SK-N-SH (cell line): ENCODE measurements at regions not wholly inside any gene's neighbourhood (a gene's known extent, or its start where the extent isn't known, plus 50 kb on each side); places are given as distances from the start of the nearest gene placed in this dataset.

ENCODE experiments used
- CTCF ChIA-PET: fragments of 300-600, 350-600 bp; formaldehyde crosslinking; extraction: SDS; loops from one replicate; lab custom pipeline; 2021; lab: Yijun Ruan, JAX
- POLR2A ChIA-PET: fragments of 350-600 bp; sonication (Branson Sonifier 250); formaldehyde crosslinking; extraction: SDS; loops from one replicate; lab custom pipeline; 2020; ENCODE audit warnings: antibody characterized with exemption, inconsistent platforms; lab: Yijun Ruan, JAX
- DNase-seq: peaks from one replicate; pipeline ENCODE4 v3.0.0; 2012
- H2AFZ ChIP-seq: fragments of 200-600 bp; sonication (generic); 2 replicates; pipeline ENCODE4 v1.8.1; 2016; ENCODE audit warnings: antibody characterized with exemption, mild to moderate bottlenecking, low read depth
- H3F3A ChIP-seq: fragments of 200-600 bp; sonication (generic); replicated peaks from 2 replicates; pipeline ENCODE3; 2016; ENCODE audit warnings: antibody characterized with exemption, mild to moderate bottlenecking; ENCODE audit not compliant: insufficient read depth
- H3K27ac ChIP-seq, 2 experiments: fragments of 200-500 bp in 1 of 2; fragments of 200-600 bp in 1 of 2; sonication (Bioruptor generic) in 1 of 2; sonication (generic), shearing (Covaris generic) in 1 of 2; 2 replicates each; pipeline versions ENCODE4 v1.5.1 to v1.6.1; 2014 to 2016; ENCODE audit warnings: low read depth in 2 of 2, inconsistent platforms in 1 of 2, low read length in 1 of 2, mild to moderate bottlenecking in 1 of 2, mixed read lengths in 1 of 2
- H3K27me3 ChIP-seq: fragments of 200-600 bp; sonication (generic), shearing (Covaris generic); 2 replicates; pipeline ENCODE4 v1.6.1; 2016; ENCODE audit warnings: mixed run types; ENCODE audit not compliant: insufficient read depth
- H3K36me3 ChIP-seq, 2 experiments: fragments of 200-500 bp in 1 of 2; fragments of 200-600 bp in 1 of 2; sonication (Bioruptor generic) in 1 of 2; sonication (generic) in 1 of 2; replicated peaks in 1 of 2; 2 replicates each; pipeline versions ENCODE3 to v1.5.1; 2014 to 2016; ENCODE audit warnings: low read length in 1 of 2, mild to moderate bottlenecking in 1 of 2; ENCODE audit not compliant: insufficient read depth in 2 of 2, control insufficient read depth in 1 of 2
- H3K4me1 ChIP-seq, 2 experiments: fragments of 200-500 bp in 1 of 2; fragments of 200-600 bp in 1 of 2; sonication (Bioruptor generic) in 1 of 2; sonication (generic), shearing (Covaris generic) in 1 of 2; 2 replicates each; pipeline versions ENCODE4 v1.5.1 to v1.6.1; 2014 to 2016; ENCODE audit warnings: low read depth in 1 of 2, low read length in 1 of 2, mixed run types in 1 of 2; ENCODE audit not compliant: insufficient read depth in 2 of 2, control insufficient read depth in 1 of 2
- H3K4me2 ChIP-seq: fragments of 200-600 bp; sonication (generic), shearing (Covaris generic); 2 replicates; pipeline ENCODE4 v1.6.1; 2017; ENCODE audit warnings: mixed run types
- H3K4me3 ChIP-seq, 2 experiments: fragments of 200-500 bp in 1 of 2; fragments of 200-600 bp in 1 of 2; sonication (Bioruptor generic) in 1 of 2; sonication (generic), shearing (Covaris generic) in 1 of 2; 2 replicates each; pipeline versions ENCODE4 v1.5.1 to v1.8.1; 2014 to 2016; ENCODE audit warnings: low read depth in 2 of 2, inconsistent platforms in 1 of 2, low read length in 1 of 2, mild to moderate bottlenecking in 1 of 2, mixed read lengths in 1 of 2, moderate library complexity in 1 of 2
- H3K79me2 ChIP-seq: fragments of 200-600 bp; sonication (generic); 2 replicates; pipeline ENCODE4 v1.8.1; 2017; ENCODE audit warnings: mild to moderate bottlenecking; ENCODE audit not compliant: insufficient read depth
- H3K9ac ChIP-seq: fragments of 200-600 bp; sonication (generic); 2 replicates; pipeline ENCODE4 v1.6.1; 2017; ENCODE audit warnings: mixed run types
- H3K9me2 ChIP-seq: fragments of 200-600 bp; sonication (generic); 2 replicates; pipeline ENCODE4 v1.6.1; 2017; ENCODE audit warnings: mixed run types
- H3K9me3 ChIP-seq: fragments of 200-600 bp; sonication (generic); 2 replicates; pipeline ENCODE4 v1.6.1; 2017; ENCODE audit warnings: mixed run types, mild to moderate bottlenecking, moderate library complexity
- H4K20me1 ChIP-seq: fragments of 200-600 bp; sonication (generic); 2 replicates; pipeline ENCODE4 v1.6.1; 2017; ENCODE audit warnings: mild to moderate bottlenecking, mixed run types; ENCODE audit not compliant: insufficient read depth
- FOSL2 ChIP-seq: IDR thresholded peaks from 2 replicates; pipeline ENCODE4 v1.4.0; 2012; ENCODE audit warnings: low read depth, mild to moderate bottlenecking, moderate library complexity, borderline replicate concordance
- GABPA ChIP-seq: IDR thresholded peaks from 2 replicates; pipeline ENCODE4 v1.4.0; 2012; ENCODE audit warnings: low read depth, mild to moderate bottlenecking
- MEF2A ChIP-seq: IDR thresholded peaks from 2 replicates; pipeline ENCODE4 v1.4.0; 2012; ENCODE audit warnings: low read depth, borderline replicate concordance
- NRF1 ChIP-seq: IDR thresholded peaks from 2 replicates; pipeline ENCODE4 v1.6.1; 2012; ENCODE audit warnings: low read depth, mild to moderate bottlenecking, low read length
- RAD21 ChIP-seq: IDR thresholded peaks from 2 replicates; pipeline ENCODE4 v1.6.1; 2012; ENCODE audit warnings: mild to moderate bottlenecking, low read length
- RXRA ChIP-seq: IDR thresholded peaks from 2 replicates; pipeline ENCODE4 v1.4.0; 2012; ENCODE audit warnings: low read depth, mild to moderate bottlenecking, borderline replicate concordance
- TCF12 ChIP-seq: IDR thresholded peaks from 2 replicates; pipeline ENCODE4 v1.4.0; 2012
- WGBS: methylation state at CpG from one replicate; pipeline ENCODE4 v1.1.6; 2017; ENCODE audit warnings: low lambda C conversion rate; 5-methylcytosine and 5-hydroxymethylcytosine counted together
- TF ChIP-seq, protein P1 (sequence below): fragments of 150-350 bp; IDR thresholded peaks from 2 replicates; pipeline ENCODE4 v1.6.1; 2016; ENCODE audit warnings: mild to moderate bottlenecking, low read depth, low read length
- TF ChIP-seq, protein P2 (sequence below): IDR thresholded peaks from 2 replicates; pipeline ENCODE4; 2012
- TF ChIP-seq, protein P3 (sequence below): IDR thresholded peaks from 2 replicates; pipeline ENCODE4 v1.6.1; 2012; ENCODE audit warnings: mild to moderate bottlenecking, low read depth, low read length, moderate library complexity

DNA sequence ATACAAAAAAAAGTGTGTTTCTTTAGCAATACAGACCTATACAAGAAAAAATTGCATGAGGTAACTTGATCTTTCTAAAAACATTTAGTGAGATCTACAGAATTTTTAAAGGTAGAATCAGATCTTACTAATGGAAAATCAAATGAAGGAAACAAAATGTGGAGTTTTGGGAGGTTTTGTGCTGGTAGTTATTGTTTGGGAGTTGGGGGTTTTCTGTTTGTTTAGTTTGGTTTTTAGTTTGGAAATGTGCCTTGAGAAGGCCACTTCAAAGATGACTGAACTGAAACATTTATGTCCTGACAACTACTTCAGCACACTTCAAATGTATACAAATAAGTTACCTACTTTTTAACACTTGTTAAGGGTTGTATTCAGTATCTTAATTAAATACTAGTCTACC lies 280.1 kb downstream of the NR2F1-AS1 start:
- DNase-seq = no peak
- CTCF ChIA-PET = interaction anchor here (1.0 to 1.7 kb wide), 2 partner anchors 11 to 175 kb away, joined by 3 to 6 read pairs; no protein-coding TSS in a partner anchor
- Histone ChIP-seq H3K4me2 (no peak overlapping the region), H3K36me3 (no peaks in the 10 kb centered on the region), H2AFZ (no peak overlapping the region), H3K9ac (no peak overlapping the region), H3K27me3 (no peaks in the 10 kb centered on the region), H3K9me2 (no peaks in the 10 kb centered on the region), H3K9me3 (no peaks in the 10 kb centered on the region), H3K79me2 (no peaks in the 10 kb centered on the region), H4K20me1 (no peaks in the 10 kb centered on the region), H3K4me1 (peaks cover 0 to 10% of the 10 kb centered on the region in 2 experiments; a peak in 2 of 4 replicates), H3F3A (no peaks in the 10 kb centered on the region), H3K4me3 (no peak overlapping the region), H3K27ac (no peak overlapping the region)
- TF ChIP-seq TCF12 (no peak), NRF1 (no peak), GABPA (no peak), RXRA (no peak), MEF2A (no peak), RAD21 (no peak)
- TF ChIP-seq, protein P1, sequence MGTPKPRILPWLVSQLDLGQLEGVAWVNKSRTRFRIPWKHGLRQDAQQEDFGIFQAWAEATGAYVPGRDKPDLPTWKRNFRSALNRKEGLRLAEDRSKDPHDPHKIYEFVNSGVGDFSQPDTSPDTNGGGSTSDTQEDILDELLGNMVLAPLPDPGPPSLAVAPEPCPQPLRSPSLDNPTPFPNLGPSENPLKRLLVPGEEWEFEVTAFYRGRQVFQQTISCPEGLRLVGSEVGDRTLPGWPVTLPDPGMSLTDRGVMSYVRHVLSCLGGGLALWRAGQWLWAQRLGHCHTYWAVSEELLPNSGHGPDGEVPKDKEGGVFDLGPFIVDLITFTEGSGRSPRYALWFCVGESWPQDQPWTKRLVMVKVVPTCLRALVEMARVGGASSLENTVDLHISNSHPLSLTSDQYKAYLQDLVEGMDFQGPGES = no peak
- POLR2A ChIA-PET = no interaction called here

DNA sequence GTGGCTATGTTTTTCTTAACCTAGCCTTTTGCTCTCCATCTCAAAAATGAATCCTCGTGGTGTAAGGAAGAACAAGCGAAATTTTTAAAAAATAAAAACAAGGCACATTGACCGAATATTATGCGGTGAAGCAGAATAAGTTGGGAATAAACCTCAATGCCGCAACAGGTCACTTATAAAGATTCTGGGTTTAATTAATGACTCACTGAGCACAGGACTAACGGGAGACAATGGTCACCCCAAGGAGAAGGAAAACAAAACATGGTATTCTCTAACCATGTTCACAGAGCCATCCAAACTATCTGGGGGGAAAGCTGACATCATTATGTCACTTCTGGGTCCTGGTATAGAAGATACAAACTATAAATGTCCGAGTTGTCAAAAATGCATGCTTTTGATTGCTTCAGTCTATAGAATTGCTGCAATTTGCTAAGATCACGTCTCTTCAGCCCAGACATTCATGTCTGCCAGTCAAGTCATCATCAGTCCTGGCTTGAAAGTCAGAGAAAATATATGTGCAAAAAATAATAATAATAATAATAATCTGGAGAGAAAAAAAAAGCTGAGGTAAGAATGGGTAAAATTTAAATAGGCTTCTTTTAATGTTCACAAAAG lies 280.6 kb downstream of the NR2F1-AS1 start:
- no peaks in the 10 kb centered on the region for H3K36me3 ChIP-seq
- POLR2A ChIA-PET = no interaction called here
- no peak for DNase-seq

More for the DNA sequence above, 280.6 kb downstream of the NR2F1-AS1 start:
- Histone ChIP-seq H3K27ac (no peak overlapping the region), H3K4me2 (no peak overlapping the region), H3K9me2 (no peaks in the 10 kb centered on the region), H3K9ac (no peak overlapping the region), H3K79me2 (no peaks in the 10 kb centered on the region), H3K4me1 (peaks cover 0 to 10% of the 10 kb centered on the region in 2 experiments; a peak in 2 of 4 replicates), H3K9me3 (no peaks in the 10 kb centered on the region), H2AFZ (no peak overlapping the region), H4K20me1 (no peaks in the 10 kb centered on the region), H3F3A (no peaks in the 10 kb centered on the region), H3K4me3 (no peak overlapping the region), H3K27me3 (no peaks in the 10 kb centered on the region)
- 79% methylated on average over 8 of the region's 8 CpGs for WGBS
- CTCF ChIA-PET = no interaction called here
- TF ChIP-seq FOSL2 (no peak), MEF2A (no peak)
- TF ChIP-seq, protein P2, sequence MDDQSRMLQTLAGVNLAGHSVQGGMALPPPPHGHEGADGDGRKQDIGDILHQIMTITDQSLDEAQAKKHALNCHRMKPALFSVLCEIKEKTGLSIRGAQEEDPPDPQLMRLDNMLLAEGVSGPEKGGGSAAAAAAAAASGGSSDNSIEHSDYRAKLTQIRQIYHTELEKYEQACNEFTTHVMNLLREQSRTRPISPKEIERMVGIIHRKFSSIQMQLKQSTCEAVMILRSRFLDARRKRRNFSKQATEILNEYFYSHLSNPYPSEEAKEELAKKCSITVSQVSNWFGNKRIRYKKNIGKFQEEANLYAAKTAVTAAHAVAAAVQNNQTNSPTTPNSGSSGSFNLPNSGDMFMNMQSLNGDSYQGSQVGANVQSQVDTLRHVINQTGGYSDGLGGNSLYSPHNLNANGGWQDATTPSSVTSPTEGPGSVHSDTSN = no peak
- TF ChIP-seq, protein P3, sequence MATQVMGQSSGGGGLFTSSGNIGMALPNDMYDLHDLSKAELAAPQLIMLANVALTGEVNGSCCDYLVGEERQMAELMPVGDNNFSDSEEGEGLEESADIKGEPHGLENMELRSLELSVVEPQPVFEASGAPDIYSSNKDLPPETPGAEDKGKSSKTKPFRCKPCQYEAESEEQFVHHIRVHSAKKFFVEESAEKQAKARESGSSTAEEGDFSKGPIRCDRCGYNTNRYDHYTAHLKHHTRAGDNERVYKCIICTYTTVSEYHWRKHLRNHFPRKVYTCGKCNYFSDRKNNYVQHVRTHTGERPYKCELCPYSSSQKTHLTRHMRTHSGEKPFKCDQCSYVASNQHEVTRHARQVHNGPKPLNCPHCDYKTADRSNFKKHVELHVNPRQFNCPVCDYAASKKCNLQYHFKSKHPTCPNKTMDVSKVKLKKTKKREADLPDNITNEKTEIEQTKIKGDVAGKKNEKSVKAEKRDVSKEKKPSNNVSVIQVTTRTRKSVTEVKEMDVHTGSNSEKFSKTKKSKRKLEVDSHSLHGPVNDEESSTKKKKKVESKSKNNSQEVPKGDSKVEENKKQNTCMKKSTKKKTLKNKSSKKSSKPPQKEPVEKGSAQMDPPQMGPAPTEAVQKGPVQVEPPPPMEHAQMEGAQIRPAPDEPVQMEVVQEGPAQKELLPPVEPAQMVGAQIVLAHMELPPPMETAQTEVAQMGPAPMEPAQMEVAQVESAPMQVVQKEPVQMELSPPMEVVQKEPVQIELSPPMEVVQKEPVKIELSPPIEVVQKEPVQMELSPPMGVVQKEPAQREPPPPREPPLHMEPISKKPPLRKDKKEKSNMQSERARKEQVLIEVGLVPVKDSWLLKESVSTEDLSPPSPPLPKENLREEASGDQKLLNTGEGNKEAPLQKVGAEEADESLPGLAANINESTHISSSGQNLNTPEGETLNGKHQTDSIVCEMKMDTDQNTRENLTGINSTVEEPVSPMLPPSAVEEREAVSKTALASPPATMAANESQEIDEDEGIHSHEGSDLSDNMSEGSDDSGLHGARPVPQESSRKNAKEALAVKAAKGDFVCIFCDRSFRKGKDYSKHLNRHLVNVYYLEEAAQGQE = no peak
